HAP-1 (cell line): ENCODE measurements at regions not wholly inside any gene's neighbourhood (a gene's known extent, or its start where the extent isn't known, plus 50 kb on each side); places are given as distances from the start of the nearest gene placed in this dataset.

Experiments used
- DNase-seq, 2 experiments: peaks; one replicate each; pipeline ENCODE4 v3.0.0-alpha.2; 2016 to 2020; ENCODE audit warnings: low spot score in 2 of 2
- H3K27me3 ChIP-seq: fragments of 250-450 bp; sonication (Bioruptor Pico); 2 replicates; pipeline ENCODE4 v1.5.1; 2020; ENCODE audit warnings: low read depth, mild to moderate bottlenecking, moderate library complexity
- H3K36me3 ChIP-seq: fragments of 250-450 bp; sonication (Bioruptor Pico); replicated peaks from 2 replicates; pipeline ENCODE4 v1.5.1; 2020; ENCODE audit warnings: mild to moderate bottlenecking
- H3K4me1 ChIP-seq: fragments of 250-450 bp; sonication (Bioruptor Pico); 2 replicates; pipeline ENCODE4 v1.5.1; 2020; ENCODE audit warnings: mild to moderate bottlenecking
- H3K4me3 ChIP-seq: fragments of 250-450 bp; sonication (Bioruptor Pico); 2 replicates; pipeline ENCODE4 v1.5.1; 2020; ENCODE audit warnings: mild to moderate bottlenecking, moderate library complexity
- H3K9me3 ChIP-seq: fragments of 250-450 bp; sonication (Bioruptor Pico); 2 replicates; pipeline ENCODE4 v1.5.1; 2020; ENCODE audit warnings: mild to moderate bottlenecking, moderate library complexity
- in situ Hi-C: fragments of 300-500 bp; cut with MboI; formaldehyde crosslinking; loops from 3 replicates; pipeline ENCODE4 v1.14.3; 2020; ENCODE audit warnings: low sequenced_read_pairs, inconsistent platforms, mixed read lengths

GRCh38 chr5:163807781-163808180, 302.4 kb downstream of the MAT2B start:
- H3K4me3 ChIP-seq = no peak overlapping the region
- in situ Hi-C loops = no loop called here
- DNase-seq = no peak

GRCh38 chr5:163809473-163809872, 304.1 kb downstream of the MAT2B start:
- in situ Hi-C loops = no loop called here
- H3K36me3 ChIP-seq = no peaks in the 10 kb centered on the region
- DNase-seq = no peak

More at GRCh38 chr5:163807781-163808180, 302.4 kb downstream of the MAT2B start:
- Histone ChIP-seq H3K27me3 (no peaks in the 10 kb centered on the region), H3K9me3 (no peaks in the 10 kb centered on the region), H3K4me1 (peaks cover 2% of the 10 kb centered on the region; the same call in 1 of the 2 replicates), H3K36me3 (no peaks in the 10 kb centered on the region)

GRCh38 chr5:163813900-163814299, 308.5 kb downstream of the MAT2B start:
- H3K36me3 ChIP-seq = no peaks in the 10 kb centered on the region
- H3K4me3 ChIP-seq = no peak overlapping the region
- no peaks in the 10 kb centered on the region for H3K9me3 ChIP-seq
- H3K27me3 ChIP-seq = no peaks in the 10 kb centered on the region
- no peak for DNase-seq
- H3K4me1 ChIP-seq = no peaks in the 10 kb centered on the region
- in situ Hi-C loops = no loop called here

More at GRCh38 chr5:163809473-163809872, 304.1 kb downstream of the MAT2B start:
- Histone ChIP-seq H3K27me3 (no peaks in the 10 kb centered on the region), H3K9me3 (no peaks in the 10 kb centered on the region), H3K4me3 (no peak overlapping the region), H3K4me1 (peaks cover 2% of the 10 kb centered on the region; the same call in 1 of the 2 replicates)

GRCh38 chr5:163815240-163815791, 309.9 kb downstream of the MAT2B start:
- no peaks in the 10 kb centered on the region for H3K4me1 ChIP-seq
- no peak for DNase-seq
- no peaks in the 10 kb centered on the region for H3K36me3 ChIP-seq
- H3K4me3 ChIP-seq = no peak overlapping the region
- no peaks in the 10 kb centered on the region for H3K27me3 ChIP-seq
- in situ Hi-C loops = no loop called here
- H3K9me3 ChIP-seq = no peaks in the 10 kb centered on the region

GRCh38 chr5:163821142-163821541, 315.7 kb downstream of the MAT2B start:
- in situ Hi-C loops = no loop called here
- Histone ChIP-seq H3K27me3 (no peaks in the 10 kb centered on the region), H3K4me3 (no peak overlapping the region), H3K36me3 (no peaks in the 10 kb centered on the region), H3K9me3 (no peaks in the 10 kb centered on the region), H3K4me1 (no peaks in the 10 kb centered on the region)
- DNase-seq = peak in 1 of 2 experiments; percentile 17

GRCh38 chr5:163822548-163822947, 317.1 kb downstream of the MAT2B start:
- in situ Hi-C loops = no loop called here
- H3K4me1 ChIP-seq = no peaks in the 10 kb centered on the region
- no peaks in the 10 kb centered on the region for H3K9me3 ChIP-seq
- H3K4me3 ChIP-seq = no peak overlapping the region
- H3K27me3 ChIP-seq = no peaks in the 10 kb centered on the region
- no peak for DNase-seq
- H3K36me3 ChIP-seq = no peaks in the 10 kb centered on the region

DNA sequence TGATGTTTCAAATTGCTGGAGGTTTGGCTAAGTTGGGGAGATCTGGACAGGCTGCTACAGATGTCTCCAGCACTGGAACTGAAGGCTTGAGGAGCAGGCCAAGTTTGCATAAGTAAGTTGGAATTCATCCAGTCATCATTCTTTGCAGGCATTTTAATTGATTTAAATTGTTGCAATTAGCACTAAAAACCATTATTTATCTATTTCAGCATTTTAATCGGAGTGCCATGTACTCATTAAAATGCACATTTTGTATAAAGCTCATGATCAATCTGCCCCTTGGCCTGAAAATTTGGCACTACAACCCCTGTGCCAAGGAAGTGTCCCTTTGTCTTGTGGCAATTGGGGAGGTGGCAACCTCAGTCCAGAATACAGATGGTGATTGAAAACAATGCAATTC, 320.2 kb downstream of the MAT2B start:
- Histone ChIP-seq H3K4me3 (no peak overlapping the region), H3K4me1 (no peaks in the 10 kb centered on the region), H3K27me3 (no peaks in the 10 kb centered on the region; the same call in 1 of the 2 replicates), H3K9me3 (no peaks in the 10 kb centered on the region), H3K36me3 (no peaks in the 10 kb centered on the region)
- in situ Hi-C loops = no loop called here
- no peak for DNase-seq

GRCh38 chr5:163826201-163826600, 320.8 kb downstream of the MAT2B start:
- no peak for DNase-seq
- no peaks in the 10 kb centered on the region for H3K9me3 ChIP-seq

DNA sequence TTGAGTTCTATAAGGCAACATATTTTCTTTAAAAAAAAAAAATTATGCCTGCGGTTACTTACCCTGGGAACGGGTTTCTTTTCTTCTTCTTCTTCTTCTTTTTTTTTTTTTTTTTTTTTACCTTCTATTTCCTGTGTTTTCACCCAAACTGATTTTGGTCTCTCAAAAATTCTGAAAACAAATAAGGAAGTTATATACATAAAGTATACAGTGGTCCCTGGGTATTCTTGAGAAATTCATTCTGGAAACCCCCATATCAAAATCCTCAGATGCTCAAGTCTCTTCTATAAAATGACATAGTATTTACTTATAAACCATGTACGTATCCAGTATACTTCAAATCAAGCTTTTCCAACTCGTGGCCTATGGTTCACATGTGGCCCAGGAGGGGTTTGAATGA, 326.7 kb downstream of the MAT2B start:
- H3K4me1 ChIP-seq = no peaks in the 10 kb centered on the region
- no peak overlapping the region for H3K4me3 ChIP-seq
- H3K27me3 ChIP-seq = no peaks in the 10 kb centered on the region; the same call in 1 of the 2 replicates
- in situ Hi-C loops = no loop called here
- no peaks in the 10 kb centered on the region for H3K9me3 ChIP-seq
- DNase-seq = no peak
- no peaks in the 10 kb centered on the region for H3K36me3 ChIP-seq

More at GRCh38 chr5:163826201-163826600, 320.8 kb downstream of the MAT2B start:
- Histone ChIP-seq H3K4me1 (no peaks in the 10 kb centered on the region), H3K36me3 (no peaks in the 10 kb centered on the region), H3K4me3 (no peak overlapping the region), H3K27me3 (no peaks in the 10 kb centered on the region; the same call in 1 of the 2 replicates)
- in situ Hi-C loops = no loop called here

- Histone ChIP-seq H3K4me3 (no peak overlapping the region), H3K27me3 (no peaks in the 10 kb centered on the region), H3K4me1 (no peaks in the 10 kb centered on the region), H3K36me3 (no peaks in the 10 kb centered on the region), H3K9me3 (no peaks in the 10 kb centered on the region)
- in situ Hi-C loops = no loop called here
- no peak for DNase-seq
Observed at GRCh38 chr5:163838738-163839137, 333.3 kb downstream of the MAT2B start.

- DNase-seq = no peak
- H3K27me3 ChIP-seq = no peaks in the 10 kb centered on the region
- no peaks in the 10 kb centered on the region for H3K4me1 ChIP-seq
- in situ Hi-C loops = no loop called here
- no peaks in the 10 kb centered on the region for H3K9me3 ChIP-seq
- H3K4me3 ChIP-seq = no peak overlapping the region
- H3K36me3 ChIP-seq = no peaks in the 10 kb centered on the region
Observed at GRCh38 chr5:163846512-163846911, 341.1 kb downstream of the MAT2B start.

DNA sequence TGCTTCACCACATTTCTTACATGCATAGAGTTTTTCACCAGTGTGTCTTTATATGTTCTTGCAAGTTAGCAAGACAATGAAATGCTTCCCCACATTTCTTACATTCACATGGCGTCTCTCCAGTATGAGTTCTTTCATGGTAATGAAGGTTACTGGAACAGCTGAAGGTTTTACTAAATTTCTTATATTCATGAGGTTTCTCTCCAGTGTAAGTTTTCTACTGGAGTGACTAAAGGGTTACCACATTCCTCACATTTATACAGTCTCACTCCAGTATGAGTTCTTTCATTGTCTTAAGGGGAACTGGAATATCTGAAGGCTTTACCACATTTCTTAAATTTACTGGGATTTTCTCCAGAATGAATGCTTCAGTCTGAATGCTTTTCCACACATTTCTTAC, 350.3 kb downstream of the MAT2B start:
- no peaks in the 10 kb centered on the region for H3K4me1 ChIP-seq
- no peak overlapping the region for H3K4me3 ChIP-seq
- no peak for DNase-seq
- no peaks in the 10 kb centered on the region for H3K27me3 ChIP-seq
- in situ Hi-C loops = no loop called here
- H3K36me3 ChIP-seq = no peaks in the 10 kb centered on the region
- H3K9me3 ChIP-seq = no peaks in the 10 kb centered on the region; the same call in none of the 2 replicates

DNA sequence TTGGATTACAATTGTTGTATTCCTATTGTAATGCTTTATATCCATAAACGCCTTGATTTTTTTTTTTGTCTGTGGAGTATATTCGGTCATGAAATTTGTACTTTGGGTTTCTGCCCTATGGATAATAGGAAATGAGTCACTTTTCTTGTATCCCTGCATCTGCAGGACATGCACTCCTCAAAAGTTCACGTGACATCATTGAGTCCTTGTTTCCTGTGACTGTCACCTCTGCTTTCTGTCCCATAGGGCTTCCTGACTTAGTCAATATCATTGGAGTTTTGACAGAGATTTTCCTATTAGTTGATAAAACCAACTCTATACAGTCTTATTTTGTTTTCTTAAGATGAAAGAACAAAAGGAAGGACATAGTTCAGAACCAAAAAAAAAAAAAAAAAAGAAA, 356.3 kb downstream of the MAT2B start:
- no peak overlapping the region for H3K4me3 ChIP-seq
- no peaks in the 10 kb centered on the region for H3K9me3 ChIP-seq
- H3K27me3 ChIP-seq = no peaks in the 10 kb centered on the region
- no peaks in the 10 kb centered on the region for H3K4me1 ChIP-seq
- in situ Hi-C loops = no loop called here
- no peaks in the 10 kb centered on the region for H3K36me3 ChIP-seq
- DNase-seq = no peak

DNA sequence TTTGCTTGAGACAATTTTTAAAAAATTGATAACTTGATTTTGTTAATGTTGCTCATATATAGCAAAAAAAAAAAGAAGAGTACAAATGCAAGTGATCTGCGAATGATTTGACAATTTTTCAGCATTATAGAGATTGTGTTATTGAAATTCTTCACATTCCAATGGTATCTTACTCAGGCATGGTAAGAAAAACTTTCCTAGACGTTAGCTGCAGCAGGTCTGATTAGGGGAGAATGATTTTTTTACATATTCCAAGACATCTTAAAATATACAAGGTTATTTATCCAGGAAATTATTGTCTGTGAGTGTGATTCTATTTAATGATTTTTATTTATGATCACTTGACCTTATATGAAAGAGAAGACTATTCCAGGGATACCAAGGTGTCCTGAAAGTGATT, 361.9 kb downstream of the MAT2B start:
- in situ Hi-C loops = no loop called here
- no peaks in the 10 kb centered on the region for H3K9me3 ChIP-seq
- H3K27me3 ChIP-seq = no peaks in the 10 kb centered on the region
- H3K36me3 ChIP-seq = no peaks in the 10 kb centered on the region
- peaks cover 23% of the 10 kb centered on the region for H3K4me1 ChIP-seq
- H3K4me3 ChIP-seq = no peak overlapping the region
- DNase-seq = no peak

DNA sequence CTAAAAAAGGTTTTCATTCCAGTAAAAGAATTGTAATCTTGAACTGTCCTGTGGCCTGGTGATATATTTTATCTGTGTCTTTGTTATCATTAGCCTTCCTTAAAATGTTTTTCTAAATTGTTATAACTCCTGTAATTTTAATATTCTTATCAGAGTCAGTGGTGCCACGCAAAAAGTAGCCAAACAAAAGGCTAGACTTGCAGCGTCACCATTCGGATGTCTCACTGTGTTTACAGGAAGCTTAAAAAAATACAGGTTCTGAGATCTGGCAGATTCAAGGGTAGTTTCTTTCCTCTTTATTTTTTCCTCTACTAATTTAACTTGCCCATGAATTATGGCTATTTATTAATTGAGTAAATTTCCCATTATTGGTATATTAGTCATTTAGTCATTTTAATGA, 362.3 kb downstream of the MAT2B start:
- H3K4me1 ChIP-seq = peaks cover 23% of the 10 kb centered on the region

More for the DNA sequence above, 362.3 kb downstream of the MAT2B start:
- no peak for DNase-seq
- in situ Hi-C loops = no loop called here
- no peaks in the 10 kb centered on the region for H3K36me3 ChIP-seq
- H3K27me3 ChIP-seq = no peaks in the 10 kb centered on the region
- no peak overlapping the region for H3K4me3 ChIP-seq
- no peaks in the 10 kb centered on the region for H3K9me3 ChIP-seq
